GM12878 (cell line): ENCODE measurements at regions not wholly inside any gene's neighbourhood (a gene's known extent, or its start where the extent isn't known, plus 50 kb on each side); places are given as distances from the start of the nearest gene placed in this dataset.

Source experiments
- ATAC-seq: fragments of 200-7000 bp; cut with Tn5 transposase; 3 replicates; pipeline ENCODE4 v1.9.1; 2020; ENCODE audit warnings: mild to moderate bottlenecking, moderate library complexity
- BruUV-seq: library from RNA; stranded (reverse); fragments of 400-500 nt; replicated peaks from 2 replicates; lab custom pipeline; 2021; lab: Mats Ljungman, UMichigan
- CTCF ChIA-PET: fragments of 300-600 bp; sonication (Branson Sonifier 250); formaldehyde crosslinking; extraction: SDS; loops from one replicate; lab custom pipeline; 2021; ENCODE audit warnings: inconsistent platforms; lab: Yijun Ruan, JAX
- POLR2A ChIA-PET: fragments of 350-600 bp; formaldehyde crosslinking; extraction: SDS; loops from one replicate; lab custom pipeline; 2021; ENCODE audit warnings: inconsistent platforms; lab: Charles Lee
- RAD21 ChIA-PET: fragments of 300-600 bp; sonication (Branson Sonifier 250); formaldehyde crosslinking; loops from one replicate; lab custom pipeline; 2023; ENCODE audit warnings: antibody characterized with exemption; ENCODE audit not compliant: unreplicated experiment; lab: Charles Lee
- SMC1A ChIA-PET: fragments of 300-600 bp; sonication (Branson Sonifier 250); formaldehyde crosslinking; loops from one replicate; lab custom pipeline; 2023; ENCODE audit not compliant: unreplicated experiment, uncharacterized antibody; lab: Charles Lee
- DNase-seq: peaks from one replicate; pipeline ENCODE4 v3.0.0-alpha.2; 2011; ENCODE audit warnings: low read depth, low spot score
- FAIRE-seq: peaks from 3 replicates; lab custom pipeline; 2011; peaks lifted over from hg19 to GRCh38; lab: Jason Lieb, UNC
- H2AFZ ChIP-seq: 2 replicates; pipeline ENCODE4 v1.6.0; 2011; ENCODE audit warnings: low read depth, low read length, control low read depth; ENCODE audit not compliant: control insufficient read depth
- H3K27ac ChIP-seq: 2 replicates; pipeline ENCODE4 v1.5.1; 2011; ENCODE audit warnings: control low read depth; ENCODE audit not compliant: control insufficient read depth, insufficient read depth
- H3K27me3 ChIP-seq, 2 experiments: replicated peaks in 1 of 2; 2 replicates each; pipeline versions ENCODE4 v1.6.0 to v1.6.1; 2011; ENCODE audit warnings: low read length in 1 of 2; ENCODE audit not compliant: control insufficient read depth in 2 of 2, insufficient read depth in 2 of 2
- H3K36me3 ChIP-seq, 2 experiments: 2 replicates each; pipeline ENCODE4 v1.5.1; 2011; ENCODE audit warnings: low read length in 1 of 2; ENCODE audit not compliant: control insufficient read depth in 2 of 2, insufficient read depth in 2 of 2
- H3K4me1 ChIP-seq: 2 replicates; pipeline ENCODE4 v1.6.1; 2011; ENCODE audit warnings: mild to moderate bottlenecking, low read length, moderate library complexity, mixed read lengths; ENCODE audit not compliant: control insufficient read depth, insufficient read depth
- H3K4me2 ChIP-seq: 2 replicates; pipeline ENCODE4 v1.6.0; 2011; ENCODE audit warnings: control low read depth; ENCODE audit not compliant: control insufficient read depth, insufficient read depth
- H3K4me3 ChIP-seq: fragments of 200-600 bp; sonication (generic); 2 replicates; pipeline ENCODE4 v1.5.1; 2016
- H3K79me2 ChIP-seq: 2 replicates; pipeline ENCODE4 v1.6.0; 2011; ENCODE audit warnings: low read length; ENCODE audit not compliant: control insufficient read depth, insufficient read depth
- H3K9ac ChIP-seq: 2 replicates; pipeline ENCODE4 v1.8.0; 2011; ENCODE audit warnings: low read length, control low read depth, mixed read lengths; ENCODE audit not compliant: control insufficient read depth, insufficient read depth
- H3K9me3 ChIP-seq: replicated peaks from 3 replicates; pipeline ENCODE4 v1.5.1; 2011; ENCODE audit warnings: mild to moderate bottlenecking, low read length; ENCODE audit not compliant: control insufficient read depth, insufficient read depth
- H4K20me1 ChIP-seq: 2 replicates; pipeline ENCODE4 v1.6.0; 2011; ENCODE audit not compliant: control insufficient read depth, insufficient read depth
- BCL11A ChIP-seq: IDR thresholded peaks from 2 replicates; pipeline ENCODE4 v1.6.1; 2011; ENCODE audit warnings: low read depth, low read length
- BRCA1 ChIP-seq: IDR thresholded peaks from 2 replicates; pipeline ENCODE4 v1.6.1; 2011; ENCODE audit warnings: low read depth, low read length, improper control_type of control experiment
- ESRRA ChIP-seq: IDR thresholded peaks from 2 replicates; pipeline ENCODE4 v1.6.1; 2012; ENCODE audit warnings: mild to moderate bottlenecking, low read length, improper control_type of control experiment
- JUND ChIP-seq: IDR thresholded peaks from 2 replicates; pipeline ENCODE4 v1.6.1; 2012; ENCODE audit warnings: low read depth, mild to moderate bottlenecking, low read length, improper control_type of control experiment, moderate library complexity
- RB1 ChIP-seq: fragments of 450-650 bp; formaldehyde crosslinking; IDR thresholded peaks from 2 replicates; pipeline ENCODE4 v1.6.1; 2017; ENCODE audit warnings: mild to moderate bottlenecking, borderline replicate concordance
- RBBP5 ChIP-seq: fragments of 200-600 bp; sonication (generic); conservative IDR thresholded peaks from 2 replicates; pipeline ENCODE4 v1.6.1; 2016
- SRF ChIP-seq, 2 experiments: IDR thresholded peaks; 2 replicates each; pipeline ENCODE4 v1.6.1; 2011; ENCODE audit warnings: low read depth in 2 of 2, low read length in 2 of 2, mild to moderate bottlenecking in 1 of 2, moderate library complexity in 1 of 2
- SUPT20H ChIP-seq: IDR thresholded peaks from 2 replicates; pipeline ENCODE4 v1.6.1; 2011; ENCODE audit warnings: low read depth, mild to moderate bottlenecking, low read length, moderate library complexity, borderline replicate concordance; ENCODE audit not compliant: control insufficient read depth
- WRNIP1 ChIP-seq: IDR thresholded peaks from 2 replicates; pipeline ENCODE4 v1.6.1; 2011; ENCODE audit warnings: low read depth, low read length, improper control_type of control experiment, borderline replicate concordance
- ZNF207 ChIP-seq: fragments of 450-650 bp; IDR thresholded peaks from 2 replicates; pipeline ENCODE4 v1.6.1; 2014; ENCODE audit warnings: antibody characterized with exemption, mild to moderate bottlenecking, borderline replicate concordance
- WGBS: methylation state at CpG from one replicate; pipeline ENCODE4 v1.1.6; 2016; ENCODE audit warnings: low lambda C conversion rate; ENCODE audit not compliant: insufficient replicate concordance, insufficient coverage; ENCODE audit errors: missing lambda C conversion rate; 5-methylcytosine and 5-hydroxymethylcytosine counted together
- in situ Hi-C: fragments of 300-500 bp; cut with MboI; formaldehyde crosslinking; loops from 9 replicates; pipeline ENCODE4 v1.14.3; 2018; ENCODE audit warnings: mixed read lengths
- intact Hi-C: fragments of 100-400 bp; cut with micrococcal nuclease; formaldehyde crosslinking; loops from one replicate; pipeline ENCODE4 v1.14.2; 2022; ENCODE audit not compliant: unreplicated experiment
- TF ChIP-seq, protein P1 (sequence below): fragments of 450-650 bp; formaldehyde crosslinking; IDR thresholded peaks from 2 replicates; pipeline ENCODE4 v1.4.0; 2022; ENCODE audit warnings: mild to moderate bottlenecking, moderate library complexity
- TF ChIP-seq, protein P2 (sequence below): fragments of 450-650 bp; IDR thresholded peaks from 2 replicates; pipeline ENCODE4 v1.6.1; 2017; ENCODE audit warnings: mild to moderate bottlenecking, low read depth, inconsistent platforms; ENCODE audit not compliant: poor library complexity, severe bottlenecking
- TF ChIP-seq, protein P3 (sequence below): fragments of 450-650 bp; IDR thresholded peaks from 2 replicates; pipeline ENCODE4 v1.6.1; 2017; ENCODE audit warnings: low read depth, mild to moderate bottlenecking, moderate library complexity
- TF ChIP-seq, protein P4 (sequence below): fragments of 450-650 bp; IDR thresholded peaks from 2 replicates; pipeline ENCODE4 v1.6.1; 2018; ENCODE audit warnings: borderline replicate concordance, mild to moderate bottlenecking; ENCODE audit not compliant: partially characterized antibody

DNA sequence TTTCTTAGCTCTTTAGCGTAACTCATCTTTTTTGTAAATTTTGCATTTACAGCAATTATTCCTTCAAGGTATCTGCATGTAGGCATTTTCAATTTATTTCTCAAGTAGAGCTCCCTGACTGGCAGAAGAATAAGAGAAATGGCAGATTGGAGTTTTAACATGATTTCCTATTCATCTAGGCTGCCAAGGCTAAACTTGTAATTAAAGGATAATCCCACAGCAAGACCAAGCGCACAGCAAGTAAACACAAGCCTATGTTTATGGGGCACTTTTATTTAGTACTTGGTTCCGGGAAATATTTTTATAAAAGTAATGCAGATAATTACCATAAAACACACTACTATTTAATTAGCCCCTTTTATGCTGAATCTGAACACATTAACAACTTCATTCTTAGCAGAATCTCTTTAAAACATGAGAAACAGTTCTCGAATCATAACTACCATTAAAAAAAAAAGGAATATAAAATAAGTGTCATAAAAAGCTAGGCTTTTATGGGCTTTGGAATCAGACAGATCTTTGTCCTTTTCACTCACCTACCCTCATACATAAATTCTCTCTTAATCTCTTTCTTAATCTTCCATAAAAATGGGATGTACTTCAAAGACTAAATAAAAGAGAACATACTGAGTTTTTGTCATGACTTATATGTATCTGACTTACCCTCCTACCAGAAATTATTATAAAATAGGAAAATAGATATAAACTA lies 961.6 kb upstream of the MIR17HG start:
- ATAC-seq (no peak), DNase-seq (no peak), FAIRE-seq (no peak)
- WGBS = 35% methylated on average over 4 of the region's 4 CpGs
- SMC1A ChIA-PET = interaction anchor here (1.1 to 1.2 kb wide), 2 partner anchors 14 to 174 kb away, joined by 3 to 4 read pairs; no protein-coding TSS in a partner anchor
- Histone ChIP-seq H3K9ac (no peak overlapping the region), H3K4me1 (no peaks in the 10 kb centered on the region), H3K79me2 (no peaks in the 10 kb centered on the region), H3K4me3 (no peak overlapping the region), H3K9me3 (no peaks in the 10 kb centered on the region), H3K27me3 (no peaks in the 10 kb centered on the region), H2AFZ (no peak overlapping the region), H3K36me3 (no peaks in the 10 kb centered on the region), H3K4me2 (no peak overlapping the region), H4K20me1 (no peaks in the 10 kb centered on the region), H3K27ac (no peak overlapping the region)
- intact Hi-C loops = no loop called here
- in situ Hi-C loops = no loop called here
- RAD21 ChIA-PET = no interaction called here
- no TSS peak for BruUV-seq
- CTCF ChIA-PET = no interaction called here
- POLR2A ChIA-PET = no interaction called here
- TF ChIP-seq, protein P1, sequence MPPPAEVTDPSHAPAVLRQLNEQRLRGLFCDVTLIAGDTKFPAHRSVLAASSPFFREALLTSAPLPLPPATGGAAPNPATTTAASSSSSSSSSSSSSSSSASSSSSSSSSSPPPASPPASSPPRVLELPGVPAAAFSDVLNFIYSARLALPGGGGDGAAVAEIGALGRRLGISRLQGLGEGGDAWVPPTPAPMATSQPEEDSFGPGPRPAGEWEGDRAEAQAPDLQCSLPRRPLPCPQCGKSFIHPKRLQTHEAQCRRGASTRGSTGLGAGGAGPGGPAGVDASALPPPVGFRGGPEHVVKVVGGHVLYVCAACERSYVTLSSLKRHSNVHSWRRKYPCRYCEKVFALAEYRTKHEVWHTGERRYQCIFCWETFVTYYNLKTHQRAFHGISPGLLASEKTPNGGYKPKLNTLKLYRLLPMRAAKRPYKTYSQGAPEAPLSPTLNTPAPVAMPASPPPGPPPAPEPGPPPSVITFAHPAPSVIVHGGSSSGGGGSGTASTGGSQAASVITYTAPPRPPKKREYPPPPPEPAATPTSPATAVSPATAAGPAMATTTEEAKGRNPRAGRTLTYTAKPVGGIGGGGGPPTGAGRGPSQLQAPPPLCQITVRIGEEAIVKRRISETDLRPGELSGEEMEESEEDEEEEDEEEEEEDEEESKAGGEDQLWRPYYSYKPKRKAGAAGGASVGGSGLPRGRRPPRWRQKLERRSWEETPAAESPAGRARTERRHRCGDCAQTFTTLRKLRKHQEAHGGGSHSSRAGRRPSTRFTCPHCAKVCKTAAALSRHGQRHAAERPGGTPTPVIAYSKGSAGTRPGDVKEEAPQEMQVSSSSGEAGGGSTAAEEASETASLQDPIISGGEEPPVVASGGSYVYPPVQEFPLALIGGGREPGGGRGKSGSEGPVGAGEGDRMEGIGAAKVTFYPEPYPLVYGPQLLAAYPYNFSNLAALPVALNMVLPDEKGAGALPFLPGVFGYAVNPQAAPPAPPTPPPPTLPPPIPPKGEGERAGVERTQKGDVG (CRISPR knock-in tag) = no peak
- TF ChIP-seq ZNF207 = no peak
- no peak for TF ChIP-seq ESRRA
- TF ChIP-seq, protein P2, sequence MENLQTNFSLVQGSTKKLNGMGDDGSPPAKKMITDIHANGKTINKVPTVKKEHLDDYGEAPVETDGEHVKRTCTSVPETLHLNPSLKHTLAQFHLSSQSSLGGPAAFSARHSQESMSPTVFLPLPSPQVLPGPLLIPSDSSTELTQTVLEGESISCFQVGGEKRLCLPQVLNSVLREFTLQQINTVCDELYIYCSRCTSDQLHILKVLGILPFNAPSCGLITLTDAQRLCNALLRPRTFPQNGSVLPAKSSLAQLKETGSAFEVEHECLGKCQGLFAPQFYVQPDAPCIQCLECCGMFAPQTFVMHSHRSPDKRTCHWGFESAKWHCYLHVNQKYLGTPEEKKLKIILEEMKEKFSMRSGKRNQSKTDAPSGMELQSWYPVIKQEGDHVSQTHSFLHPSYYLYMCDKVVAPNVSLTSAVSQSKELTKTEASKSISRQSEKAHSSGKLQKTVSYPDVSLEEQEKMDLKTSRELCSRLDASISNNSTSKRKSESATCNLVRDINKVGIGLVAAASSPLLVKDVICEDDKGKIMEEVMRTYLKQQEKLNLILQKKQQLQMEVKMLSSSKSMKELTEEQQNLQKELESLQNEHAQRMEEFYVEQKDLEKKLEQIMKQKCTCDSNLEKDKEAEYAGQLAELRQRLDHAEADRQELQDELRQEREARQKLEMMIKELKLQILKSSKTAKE = no peak
- TF ChIP-seq JUND = no peak
- TF ChIP-seq, protein P3, sequence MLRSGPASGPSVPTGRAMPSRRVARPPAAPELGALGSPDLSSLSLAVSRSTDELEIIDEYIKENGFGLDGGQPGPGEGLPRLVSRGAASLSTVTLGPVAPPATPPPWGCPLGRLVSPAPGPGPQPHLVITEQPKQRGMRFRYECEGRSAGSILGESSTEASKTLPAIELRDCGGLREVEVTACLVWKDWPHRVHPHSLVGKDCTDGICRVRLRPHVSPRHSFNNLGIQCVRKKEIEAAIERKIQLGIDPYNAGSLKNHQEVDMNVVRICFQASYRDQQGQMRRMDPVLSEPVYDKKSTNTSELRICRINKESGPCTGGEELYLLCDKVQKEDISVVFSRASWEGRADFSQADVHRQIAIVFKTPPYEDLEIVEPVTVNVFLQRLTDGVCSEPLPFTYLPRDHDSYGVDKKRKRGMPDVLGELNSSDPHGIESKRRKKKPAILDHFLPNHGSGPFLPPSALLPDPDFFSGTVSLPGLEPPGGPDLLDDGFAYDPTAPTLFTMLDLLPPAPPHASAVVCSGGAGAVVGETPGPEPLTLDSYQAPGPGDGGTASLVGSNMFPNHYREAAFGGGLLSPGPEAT = no peak
- no peak for TF ChIP-seq WRNIP1
- TF ChIP-seq BCL11A = no peak
- no peak for TF ChIP-seq SUPT20H
- TF ChIP-seq RB1 = no peak
- TF ChIP-seq, protein P4, sequence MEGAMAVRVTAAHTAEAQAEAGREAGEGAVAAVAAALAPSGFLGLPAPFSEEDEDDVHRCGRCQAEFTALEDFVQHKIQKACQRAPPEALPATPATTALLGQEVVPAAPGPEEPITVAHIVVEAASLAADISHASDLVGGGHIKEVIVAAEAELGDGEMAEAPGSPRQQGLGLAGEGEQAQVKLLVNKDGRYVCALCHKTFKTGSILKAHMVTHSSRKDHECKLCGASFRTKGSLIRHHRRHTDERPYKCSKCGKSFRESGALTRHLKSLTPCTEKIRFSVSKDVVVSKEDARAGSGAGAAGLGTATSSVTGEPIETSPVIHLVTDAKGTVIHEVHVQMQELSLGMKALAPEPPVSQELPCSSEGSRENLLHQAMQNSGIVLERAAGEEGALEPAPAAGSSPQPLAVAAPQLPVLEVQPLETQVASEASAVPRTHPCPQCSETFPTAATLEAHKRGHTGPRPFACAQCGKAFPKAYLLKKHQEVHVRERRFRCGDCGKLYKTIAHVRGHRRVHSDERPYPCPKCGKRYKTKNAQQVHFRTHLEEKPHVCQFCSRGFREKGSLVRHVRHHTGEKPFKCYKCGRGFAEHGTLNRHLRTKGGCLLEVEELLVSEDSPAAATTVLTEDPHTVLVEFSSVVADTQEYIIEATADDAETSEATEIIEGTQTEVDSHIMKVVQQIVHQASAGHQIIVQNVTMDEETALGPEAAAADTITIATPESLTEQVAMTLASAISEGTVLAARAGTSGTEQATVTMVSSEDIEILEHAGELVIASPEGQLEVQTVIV = no peak
- TF ChIP-seq BRCA1 = no peak
- TF ChIP-seq RBBP5 = no peak
- no peak for TF ChIP-seq SRF (IDR thresholded peaks at IDR 0.05; ENCODE audit: low read depth in 2 of 2, low read length in 2 of 2)
